ENCODE measurements at regions not wholly inside any gene's neighbourhood (a gene's known extent, or its start where the extent isn't known, plus 50 kb on each side); places are given as distances from the start of the nearest gene placed in this dataset.

DNA sequence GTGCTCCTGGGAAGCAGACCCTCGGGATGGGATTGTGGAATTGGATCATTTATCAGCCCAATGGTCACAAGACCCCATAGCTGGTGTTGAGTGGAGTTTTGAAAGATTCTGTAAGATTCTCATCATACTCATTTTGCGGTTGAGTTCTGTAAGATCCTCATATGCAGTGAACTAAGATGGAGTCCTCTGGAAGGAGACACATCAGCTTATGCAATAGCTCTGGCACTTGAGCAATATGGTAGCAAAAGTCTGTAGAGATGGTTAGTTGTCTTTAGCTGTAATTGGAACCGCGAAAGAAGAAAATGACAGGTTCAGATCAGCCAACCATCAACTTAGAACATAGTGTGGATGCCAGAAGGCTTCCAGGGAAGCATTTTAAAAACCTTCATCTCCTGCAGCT lies 184.5 kb upstream of the TSC22D2 start:
- H3K4me1 Mint-ChIP-seq (ENCODE audit: low read depth), result peaks cover 30% of the 10 kb centered on the region

DNA sequence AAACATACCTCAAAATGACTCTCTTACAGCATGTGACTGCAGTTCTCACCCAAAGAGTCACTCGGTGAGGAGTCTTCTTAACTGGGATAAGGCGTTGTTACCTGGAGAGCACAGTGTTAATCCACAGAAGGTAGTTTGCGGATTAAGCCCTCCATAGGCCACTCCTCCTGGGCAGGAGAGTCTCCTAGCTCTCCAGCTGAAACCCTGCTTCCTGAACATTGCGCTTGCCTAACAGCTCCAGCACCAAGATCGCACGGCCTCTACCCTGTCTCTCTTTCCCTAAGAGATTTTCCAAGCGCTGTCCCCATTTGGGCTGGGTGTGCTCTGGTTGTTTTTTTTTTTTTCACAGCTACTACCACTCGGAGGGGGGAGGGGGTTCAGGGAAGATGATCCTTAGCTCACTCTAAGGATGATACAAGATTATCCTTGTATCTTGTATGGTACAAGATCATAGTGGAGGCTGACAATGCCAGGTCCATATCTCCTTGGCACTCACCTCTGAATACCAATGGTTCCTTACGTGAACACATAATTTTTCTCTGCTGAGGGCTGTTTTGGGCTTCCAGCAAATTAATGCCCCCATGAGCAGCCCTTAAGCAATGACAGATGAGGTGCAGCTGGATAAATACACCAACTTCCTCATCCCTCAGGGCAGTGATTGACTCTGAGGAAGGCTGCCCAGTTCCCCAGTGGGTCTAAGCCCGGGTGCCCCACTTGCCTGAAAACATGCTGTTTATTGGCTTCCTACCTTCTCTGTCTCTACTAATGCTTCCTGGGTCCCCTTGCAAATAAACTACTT lies 185.2 kb upstream of the TSC22D2 start:
- Mint-ChIP-seq H3K36me3 (ENCODE audit: low read depth) (no peaks in the 10 kb centered on the region), H3K9me3 (ENCODE audit: low read depth) (peaks cover 3% of the 10 kb centered on the region), H3K27ac (ENCODE audit: unreplicated experiment) (no peak overlapping the region), H3K4me1 (ENCODE audit: low read depth) (peaks cover 36% of the 10 kb centered on the region), H3K4me3 (ENCODE audit: unreplicated experiment) (no peak overlapping the region), H3K27me3 (ENCODE audit: low read depth) (no peaks in the 10 kb centered on the region)
- TF ChIP-seq, protein P1, sequence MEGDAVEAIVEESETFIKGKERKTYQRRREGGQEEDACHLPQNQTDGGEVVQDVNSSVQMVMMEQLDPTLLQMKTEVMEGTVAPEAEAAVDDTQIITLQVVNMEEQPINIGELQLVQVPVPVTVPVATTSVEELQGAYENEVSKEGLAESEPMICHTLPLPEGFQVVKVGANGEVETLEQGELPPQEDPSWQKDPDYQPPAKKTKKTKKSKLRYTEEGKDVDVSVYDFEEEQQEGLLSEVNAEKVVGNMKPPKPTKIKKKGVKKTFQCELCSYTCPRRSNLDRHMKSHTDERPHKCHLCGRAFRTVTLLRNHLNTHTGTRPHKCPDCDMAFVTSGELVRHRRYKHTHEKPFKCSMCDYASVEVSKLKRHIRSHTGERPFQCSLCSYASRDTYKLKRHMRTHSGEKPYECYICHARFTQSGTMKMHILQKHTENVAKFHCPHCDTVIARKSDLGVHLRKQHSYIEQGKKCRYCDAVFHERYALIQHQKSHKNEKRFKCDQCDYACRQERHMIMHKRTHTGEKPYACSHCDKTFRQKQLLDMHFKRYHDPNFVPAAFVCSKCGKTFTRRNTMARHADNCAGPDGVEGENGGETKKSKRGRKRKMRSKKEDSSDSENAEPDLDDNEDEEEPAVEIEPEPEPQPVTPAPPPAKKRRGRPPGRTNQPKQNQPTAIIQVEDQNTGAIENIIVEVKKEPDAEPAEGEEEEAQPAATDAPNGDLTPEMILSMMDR (IDR thresholded peaks at IDR 0.05), result no peak
- no peak for DNase-seq (ENCODE audit: low spot score)

More for the DNA sequence above, 184.5 kb upstream of the TSC22D2 start:
- H3K36me3 Mint-ChIP-seq (ENCODE audit: low read depth), result no peaks in the 10 kb centered on the region
- no peaks in the 10 kb centered on the region for H3K9me3 Mint-ChIP-seq (ENCODE audit: low read depth)
- no peak overlapping the region for H3K4me3 Mint-ChIP-seq (ENCODE audit: unreplicated experiment)
- no peaks in the 10 kb centered on the region for H3K27me3 Mint-ChIP-seq (ENCODE audit: low read depth)
- TF ChIP-seq, protein P1 (IDR thresholded peaks at IDR 0.05), result no peak
- no peak for DNase-seq (ENCODE audit: low spot score)
- H3K27ac Mint-ChIP-seq (ENCODE audit: unreplicated experiment), result no peak overlapping the region

DNA sequence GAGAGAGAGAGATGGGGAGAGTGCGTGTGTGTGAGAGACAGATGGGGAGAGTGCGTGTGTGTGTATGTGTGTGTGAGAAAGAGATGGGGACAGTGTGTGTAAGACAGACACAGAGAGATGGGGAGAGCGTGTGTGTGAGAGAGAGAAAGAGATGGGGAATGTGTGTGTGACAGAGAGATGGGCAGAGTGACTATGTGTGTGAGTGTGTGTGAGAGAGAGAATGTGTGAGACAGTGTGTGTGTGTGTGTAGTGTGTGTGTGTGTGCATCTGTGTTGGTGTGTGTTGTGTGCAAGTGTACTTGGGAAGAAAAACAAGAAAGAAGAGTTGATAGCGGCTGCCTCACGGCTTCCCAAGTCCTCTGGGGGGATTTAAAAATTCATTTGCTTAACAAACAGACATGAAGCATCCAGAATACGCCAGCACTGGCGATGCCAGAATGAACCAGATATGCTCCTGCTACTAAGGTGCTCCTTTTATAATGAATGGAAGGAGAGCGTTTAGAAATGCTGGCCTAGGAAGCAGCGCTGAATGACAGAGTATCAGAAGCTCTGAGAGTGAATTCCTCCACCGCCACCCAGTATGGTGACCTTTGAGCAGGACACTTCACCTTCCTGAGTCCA lies 186.1 kb upstream of the TSC22D2 start:
- H3K4me1 Mint-ChIP-seq (ENCODE audit: low read depth), result peaks cover 41% of the 10 kb centered on the region
- H3K4me3 Mint-ChIP-seq (ENCODE audit: unreplicated experiment), result no peak overlapping the region
- no peaks in the 10 kb centered on the region for H3K27me3 Mint-ChIP-seq (ENCODE audit: low read depth)
- no peak overlapping the region for H3K27ac Mint-ChIP-seq (ENCODE audit: unreplicated experiment)
- TF ChIP-seq, protein P1 (IDR thresholded peaks at IDR 0.05), result no peak
- H3K36me3 Mint-ChIP-seq (ENCODE audit: low read depth), result no peaks in the 10 kb centered on the region
- H3K9me3 Mint-ChIP-seq (ENCODE audit: low read depth), result peaks cover 5% of the 10 kb centered on the region
- no peak for DNase-seq (ENCODE audit: low spot score)

DNA sequence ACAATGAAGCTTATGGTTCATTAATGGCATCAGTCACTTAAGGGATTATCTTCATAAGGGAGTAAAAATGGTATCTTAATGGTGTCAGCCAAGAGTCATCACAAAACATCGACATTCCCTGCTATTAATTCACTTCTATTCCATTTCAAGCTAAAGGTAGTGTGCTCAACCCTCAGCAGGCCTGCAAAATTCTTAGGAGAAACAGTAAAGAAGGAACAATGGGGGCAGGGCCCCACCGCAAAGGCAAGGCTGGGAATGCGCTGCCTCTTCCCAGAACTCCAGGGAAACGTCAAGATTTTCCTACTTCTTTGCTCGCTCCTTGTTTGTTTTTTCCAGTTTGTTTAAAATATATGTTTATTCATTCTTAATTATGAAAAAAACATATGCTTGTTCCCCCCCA lies 187.3 kb upstream of the TSC22D2 start:
- no peak for DNase-seq (ENCODE audit: low spot score)
- H3K27ac Mint-ChIP-seq (ENCODE audit: unreplicated experiment), result no peak overlapping the region
- H3K9me3 Mint-ChIP-seq (ENCODE audit: low read depth), result peaks cover 5% of the 10 kb centered on the region
- H3K36me3 Mint-ChIP-seq (ENCODE audit: low read depth), result no peaks in the 10 kb centered on the region
- H3K4me1 Mint-ChIP-seq (ENCODE audit: low read depth), result peaks cover 49% of the 10 kb centered on the region
- TF ChIP-seq, protein P1 (IDR thresholded peaks at IDR 0.05), result no peak
- H3K4me3 Mint-ChIP-seq (ENCODE audit: unreplicated experiment), result peak overlapping the region; percentile 95
- H3K27me3 Mint-ChIP-seq (ENCODE audit: low read depth), result no peaks in the 10 kb centered on the region

DNA sequence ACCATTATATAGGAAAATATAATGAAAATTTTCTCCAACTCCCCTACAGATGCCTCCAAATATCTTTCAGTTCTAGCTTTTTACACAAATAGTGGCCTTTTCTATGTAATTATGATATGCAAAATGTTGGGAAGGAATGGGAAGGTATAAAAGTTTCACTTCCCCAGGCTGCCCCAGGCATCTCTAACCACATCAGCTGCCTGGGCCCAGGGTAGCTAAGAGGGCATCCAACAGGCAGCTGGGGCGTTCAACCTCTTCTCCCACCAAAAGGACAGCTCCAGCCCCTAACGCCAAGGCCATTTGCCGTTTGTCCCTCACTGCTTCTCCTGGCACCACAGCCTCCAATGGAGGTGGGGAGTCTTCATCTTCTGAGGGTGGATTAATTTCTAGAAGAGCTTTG lies 188.1 kb upstream of the TSC22D2 start:
- no peak for DNase-seq (ENCODE audit: low spot score)
- Mint-ChIP-seq H3K36me3 (ENCODE audit: low read depth) (no peaks in the 10 kb centered on the region), H3K27ac (ENCODE audit: unreplicated experiment) (no peak overlapping the region), H3K4me1 (ENCODE audit: low read depth) (peaks cover 55% of the 10 kb centered on the region), H3K9me3 (ENCODE audit: low read depth) (peaks cover 5% of the 10 kb centered on the region), H3K4me3 (ENCODE audit: unreplicated experiment) (no peak overlapping the region), H3K27me3 (ENCODE audit: low read depth) (no peaks in the 10 kb centered on the region)
- TF ChIP-seq, protein P1 (IDR thresholded peaks at IDR 0.05), result no peak

All from chondrocyte (in vitro differentiated cells).